GM13976 (cell line): ENCODE measurements at regions not wholly inside any gene's neighbourhood (a gene's known extent, or its start where the extent isn't known, plus 50 kb on each side); places are given as distances from the start of the nearest gene placed in this dataset.

Source experiments
- DNase-seq: peaks from one replicate; pipeline ENCODE4 v3.0.0; 2012; ENCODE audit warnings: low spot score
- CTCF ChIP-seq: IDR thresholded peaks from 2 replicates; pipeline ENCODE4 v1.5.1; 2012; ENCODE audit warnings: borderline replicate concordance, mild to moderate bottlenecking; ENCODE audit not compliant: insufficient read depth; ENCODE audit errors: extremely low read depth, missing control alignments, control extremely low read depth
- in situ Hi-C: fragments of 300-500 bp; cut with MboI; formaldehyde crosslinking; loops from one replicate; pipeline ENCODE4 v1.12.0; 2022; ENCODE audit warnings: low sequenced_read_pairs, mixed read lengths, inconsistent platforms; ENCODE audit not compliant: unreplicated experiment

DNA sequence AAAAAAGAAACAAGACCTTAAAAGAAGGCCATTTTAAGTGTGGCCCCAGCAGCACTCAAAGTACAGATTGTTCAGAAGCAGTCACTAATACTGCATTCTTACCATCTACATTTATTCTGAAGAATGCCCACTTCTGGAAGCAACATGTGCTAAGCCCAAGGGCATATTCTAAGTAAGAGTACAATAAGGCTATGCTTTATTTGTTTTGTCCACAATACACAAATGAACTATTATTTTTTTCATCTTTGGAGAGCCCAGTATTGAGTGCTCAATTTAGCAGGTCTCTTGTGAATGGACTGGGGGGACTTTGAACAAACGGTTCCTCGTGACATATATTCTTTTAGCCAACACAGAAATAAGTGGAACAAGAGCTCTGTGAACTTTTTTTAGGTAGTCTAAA, 191.4 kb upstream of the CHORDC1 start:
- DNase-seq = no peak
- in situ Hi-C loops = no loop called here
- no peak for TF ChIP-seq CTCF

GRCh38 chr11:90407350-90407749, 184.5 kb upstream of the CHORDC1 start:
- TF ChIP-seq CTCF = no peak
- in situ Hi-C loops = no loop called here
- DNase-seq = no peak

- DNase-seq = no peak
- no peak for TF ChIP-seq CTCF
- in situ Hi-C loops = no loop called here
Measured at GRCh38 chr11:90392692-90393091, 169.8 kb upstream of the CHORDC1 start.

DNA sequence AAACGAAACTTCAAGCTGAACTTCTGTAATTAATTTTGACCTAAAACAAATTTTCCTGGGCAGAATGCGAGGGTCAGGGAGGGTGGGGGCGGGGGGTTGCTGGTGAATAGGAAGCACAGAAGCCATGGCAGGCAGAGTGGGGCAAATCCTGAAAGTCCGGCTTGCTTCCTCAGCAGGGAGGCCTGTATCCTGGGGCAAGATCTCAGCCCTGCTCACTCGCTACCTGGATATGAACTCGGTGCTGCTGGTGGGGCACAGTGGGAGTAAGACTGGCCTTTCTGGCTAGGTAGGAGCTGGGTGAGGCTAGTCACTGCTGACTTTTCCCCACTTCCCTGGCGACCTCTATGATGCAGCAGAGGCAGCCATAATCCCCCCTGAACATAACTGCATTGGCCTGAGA, 168.9 kb upstream of the CHORDC1 start:
- in situ Hi-C loops = no loop called here
- no peak for TF ChIP-seq CTCF
- DNase-seq = no peak

GRCh38 chr11:90380206-90380605, 157.4 kb upstream of the CHORDC1 start:
- no peak for TF ChIP-seq CTCF
- DNase-seq = no peak
- in situ Hi-C loops = no loop called here

- in situ Hi-C loops = no loop called here
- no peak for DNase-seq
- no peak for TF ChIP-seq CTCF
Measured at GRCh38 chr11:90373971-90374370, 151.1 kb upstream of the CHORDC1 start.

DNA sequence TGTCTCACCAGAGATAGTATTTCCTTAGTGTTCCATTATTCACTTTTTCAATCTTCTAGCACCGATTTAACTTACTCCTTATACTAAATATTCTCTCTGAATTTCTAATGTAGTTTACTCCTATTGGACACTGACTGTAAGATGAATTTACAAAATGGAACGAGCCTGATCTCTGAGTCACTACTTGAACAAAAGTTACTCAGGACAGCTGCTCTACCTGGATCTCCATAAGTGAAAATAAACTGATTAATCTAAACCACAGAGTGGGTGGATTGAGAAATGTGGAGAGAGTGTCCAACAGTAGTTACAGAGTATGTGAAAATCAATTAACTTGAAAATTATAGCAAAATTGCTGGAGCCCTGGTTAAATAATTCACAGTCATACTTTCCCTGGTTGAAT, 141.7 kb upstream of the CHORDC1 start:
- no peak for DNase-seq
- in situ Hi-C loops = no loop called here
- no peak for TF ChIP-seq CTCF
